ENCODE measurements at regions not wholly inside any gene's neighbourhood (a gene's known extent, or its start where the extent isn't known, plus 50 kb on each side); places are given as distances from the start of the nearest gene placed in this dataset.

GRCh38 chr2:185063761-185064160, 465.4 kb downstream of the ZNF804A start:
- no peak overlapping the region for H3K4me3 ChIP-seq (replicated peaks in 1 of 2; ENCODE audit: low read depth in 1 of 2, low read length in 2 of 2)
- no peaks in the 10 kb centered on the region for H3K36me3 ChIP-seq (ENCODE audit: control insufficient read depth in 1 of 2, insufficient read depth in 2 of 2, low read length in 2 of 2)
- no peak overlapping the region for H3K27ac ChIP-seq (ENCODE audit: low read depth, low read length)
- no peaks in the 10 kb centered on the region for H3K27me3 ChIP-seq (ENCODE audit: insufficient read depth, low read length)
- H3K4me1 ChIP-seq (ENCODE audit: control insufficient read depth in 1 of 2, insufficient read depth in 2 of 2, low read length in 2 of 2): no peaks in the 10 kb centered on the region
- no peaks in the 10 kb centered on the region for H3K79me2 ChIP-seq (ENCODE audit: insufficient read depth, low read length)
- TF ChIP-seq POLR2AphosphoS5 (IDR thresholded peaks at IDR 0.05; ENCODE audit: low read depth, low read length) (no peak), MAX (IDR thresholded peaks at IDR 0.05) (no peak), RAD21 (IDR thresholded peaks at IDR 0.05; ENCODE audit: low read depth) (no peak), ATF3 (IDR thresholded peaks at IDR 0.05) (no peak), JUND (IDR thresholded peaks at IDR 0.05) (no peak)
- TF ChIP-seq, protein P1, sequence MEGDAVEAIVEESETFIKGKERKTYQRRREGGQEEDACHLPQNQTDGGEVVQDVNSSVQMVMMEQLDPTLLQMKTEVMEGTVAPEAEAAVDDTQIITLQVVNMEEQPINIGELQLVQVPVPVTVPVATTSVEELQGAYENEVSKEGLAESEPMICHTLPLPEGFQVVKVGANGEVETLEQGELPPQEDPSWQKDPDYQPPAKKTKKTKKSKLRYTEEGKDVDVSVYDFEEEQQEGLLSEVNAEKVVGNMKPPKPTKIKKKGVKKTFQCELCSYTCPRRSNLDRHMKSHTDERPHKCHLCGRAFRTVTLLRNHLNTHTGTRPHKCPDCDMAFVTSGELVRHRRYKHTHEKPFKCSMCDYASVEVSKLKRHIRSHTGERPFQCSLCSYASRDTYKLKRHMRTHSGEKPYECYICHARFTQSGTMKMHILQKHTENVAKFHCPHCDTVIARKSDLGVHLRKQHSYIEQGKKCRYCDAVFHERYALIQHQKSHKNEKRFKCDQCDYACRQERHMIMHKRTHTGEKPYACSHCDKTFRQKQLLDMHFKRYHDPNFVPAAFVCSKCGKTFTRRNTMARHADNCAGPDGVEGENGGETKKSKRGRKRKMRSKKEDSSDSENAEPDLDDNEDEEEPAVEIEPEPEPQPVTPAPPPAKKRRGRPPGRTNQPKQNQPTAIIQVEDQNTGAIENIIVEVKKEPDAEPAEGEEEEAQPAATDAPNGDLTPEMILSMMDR (IDR thresholded peaks at IDR 0.05 in 2 of 3, conservative IDR thresholded peaks at IDR 0.05 in 1 of 3; ENCODE audit: borderline replicate concordance in 1 of 3, insufficient read depth in 1 of 3, low read depth in 2 of 3, low read length in 2 of 3): no peak
- CTCF ChIA-PET: no interaction called here
- no peak overlapping the region for H3K9ac ChIP-seq (ENCODE audit: low read length)
- intact Hi-C loops (cut with micrococcal nuclease): no loop called here
- no peaks in the 10 kb centered on the region for H3K9me2 ChIP-seq (ENCODE audit: insufficient read depth)
- POLR2A ChIA-PET: no interaction called here
- no peak for DNase-seq (ENCODE audit: low read depth, low spot score)
- H3K9me3 ChIP-seq (ENCODE audit: control insufficient read depth in 1 of 2, insufficient read depth in 1 of 2, low read depth in 1 of 2, low read length in 2 of 2): no peaks in the 10 kb centered on the region
- ATAC-seq: no peak
- no peak overlapping the region for H2AFZ ChIP-seq (ENCODE audit: low read depth, low read length, poor library complexity, severe bottlenecking)
- RAD21 ChIA-PET (ENCODE audit: low non-redundant PET in 1 of 2, low total read pairs in 2 of 2, uncharacterized antibody in 2 of 2, unreplicated experiment in 2 of 2): no interaction called here
- no peaks in the 10 kb centered on the region for H4K20me1 ChIP-seq (ENCODE audit: insufficient read depth)
- no peak overlapping the region for H3K4me2 ChIP-seq (ENCODE audit: low read length)
- no TSS peak for BruUV-seq (replicated peaks)

DNA sequence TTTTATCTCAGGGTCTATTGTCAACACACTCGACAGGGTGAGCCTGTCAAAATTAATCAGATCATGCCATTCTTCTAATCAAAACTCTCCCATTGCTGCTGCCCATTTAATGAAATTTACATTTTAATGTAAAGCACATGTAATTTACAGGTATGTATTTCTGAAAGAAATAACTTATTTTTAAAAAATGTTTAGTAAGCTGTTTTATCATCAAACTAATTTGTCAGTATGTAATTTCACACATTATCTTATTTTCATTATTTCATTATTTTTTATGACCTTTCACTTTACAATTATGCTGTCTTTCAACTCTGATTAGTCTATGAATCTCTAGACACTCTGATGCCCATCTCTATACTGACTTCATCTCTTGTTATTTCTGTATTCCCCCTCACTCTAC, 467.8 kb downstream of the ZNF804A start:
- Histone ChIP-seq H3K27ac (ENCODE audit: low read depth, low read length) (no peak overlapping the region), H3K79me2 (ENCODE audit: insufficient read depth, low read length) (no peaks in the 10 kb centered on the region), H3K27me3 (ENCODE audit: insufficient read depth, low read length) (no peaks in the 10 kb centered on the region), H3K9me3 (ENCODE audit: control insufficient read depth in 1 of 2, insufficient read depth in 1 of 2, low read depth in 1 of 2, low read length in 2 of 2) (no peaks in the 10 kb centered on the region), H3K4me2 (ENCODE audit: low read length) (no peak overlapping the region), H3K4me3 (replicated peaks in 1 of 2; ENCODE audit: low read depth in 1 of 2, low read length in 2 of 2) (no peak overlapping the region), H3K4me1 (ENCODE audit: control insufficient read depth in 1 of 2, insufficient read depth in 2 of 2, low read length in 2 of 2) (no peaks in the 10 kb centered on the region), H3K36me3 (ENCODE audit: control insufficient read depth in 1 of 2, insufficient read depth in 2 of 2, low read length in 2 of 2) (no peaks in the 10 kb centered on the region), H4K20me1 (ENCODE audit: insufficient read depth) (no peaks in the 10 kb centered on the region), H2AFZ (ENCODE audit: low read depth, low read length, poor library complexity, severe bottlenecking) (no peak overlapping the region), H3K9me2 (ENCODE audit: insufficient read depth) (no peaks in the 10 kb centered on the region), H3K9ac (ENCODE audit: low read length) (no peak overlapping the region)
- no TSS peak for BruUV-seq (replicated peaks)
- intact Hi-C loops (cut with micrococcal nuclease): no loop called here
- CTCF ChIA-PET: no interaction called here
- RAD21 ChIA-PET (ENCODE audit: low non-redundant PET in 1 of 2, low total read pairs in 2 of 2, uncharacterized antibody in 2 of 2, unreplicated experiment in 2 of 2): no interaction called here
- no peak for TF ChIP-seq YY1 (IDR thresholded peaks at IDR 0.05; ENCODE audit: extremely low read depth, insufficient replicate concordance, low read depth, low read length)
- TF ChIP-seq EZH2phosphoT487 (IDR thresholded peaks at IDR 0.05; ENCODE audit: borderline replicate concordance): no peak
- DNase-seq (ENCODE audit: low read depth, low spot score) (no peak), ATAC-seq (no peak)
- POLR2A ChIA-PET: no interaction called here

All from HCT116 (cell line).